Adrenal gland (tissue), 9 donors: ENCODE measurements at regions not wholly inside any gene's neighbourhood (a gene's known extent, or its start where the extent isn't known, plus 50 kb on each side); places are given as distances from the start of the nearest gene placed in this dataset.

Source experiments
- DNase-seq, 7 donors: peaks; one replicate each; pipeline ENCODE4 v3.0.0-alpha.2; 2019 to 2020
- H3K27ac ChIP-seq, 5 donors: fragments of 200-600 bp; sonication (generic) in 4 of 5; 1 replicate in 3 of 5; 2 replicates in 2 of 5; pipeline versions ENCODE4 v1.5.1 to v1.8.0; 2016 to 2020; ENCODE audit warnings: mild to moderate bottlenecking in 1 of 5
- H3K27me3 ChIP-seq: fragments of 200-600 bp; 2 replicates; pipeline ENCODE4 v1.8.0; 2021
- H3K36me3 ChIP-seq, 2 donors: fragments of 200-600 bp; replicated peaks in 1 of 2; 1 replicate in 1 of 2; 2 replicates in 1 of 2; pipeline versions ENCODE4 v1.5.1 to v1.8.0; 2018 to 2022
- H3K4me1 ChIP-seq, 2 donors: fragments of 200-600 bp; replicated peaks in 1 of 2; 1 replicate in 1 of 2; 2 replicates in 1 of 2; pipeline versions ENCODE4 v1.5.1 to v1.8.0; 2018 to 2021
- H3K4me3 ChIP-seq, 4 donors: fragments of 200-600 bp; sonication (generic) in 3 of 4; one replicate each; pipeline ENCODE4 v1.5.1; 2016 to 2018
- H3K9me3 ChIP-seq, 3 donors: fragments of 200-600 bp; sonication (generic) in 1 of 3; replicated peaks in 1 of 3; 1 replicate in 2 of 3; 2 replicates in 1 of 3; pipeline versions ENCODE4 v1.5.1 to v1.8.0; 2016 to 2021
- CTCF ChIP-seq, 6 experiments: fragments of 450-650 bp in 4 of 6; fragments of 200-600 bp in 2 of 6; sonication (generic) in 1 of 6; IDR thresholded peaks; 1 replicate in 5 of 6; 2 replicates in 1 of 6; pipeline versions ENCODE4 v1.5.1 to v1.8.0; 2016 to 2021; ENCODE audit warnings: antibody characterized with exemption in 6 of 6, mild to moderate bottlenecking in 2 of 6, moderate library complexity in 1 of 6
- POLR2A ChIP-seq, 2 donors: fragments of 450-650 bp; IDR thresholded peaks; one replicate each; pipeline ENCODE4 v1.6.1; 2017; ENCODE audit warnings: antibody characterized with exemption in 2 of 2, mild to moderate bottlenecking in 2 of 2, moderate library complexity in 1 of 2
- WGBS, 4 donors: extraction: QIAGEN DNeasy Blood & Tissue Kit in 2 of 4; methylation state at CpG; one replicate each; pipeline versions ENCODE4 v1.1.5 to v1.1.7; 2013 to 2017; 5-methylcytosine and 5-hydroxymethylcytosine counted together
- intact Hi-C, 2 donors: fragments of 100-400 bp; cut with DNase I; formaldehyde crosslinking; loops; one replicate each; pipeline versions ENCODE4 v1.14.1 to v1.15.0; 2022 to 2023
- donor health status: healthy with polysubstance abuse.
- donor health status: Bipolar disorder and iron deficiency.
- donor health status: DM: yes; HTN: yes; CAD: no.
- donor health status: DM: no; HTN: no; CAD: no.
- donor health status: DM: no; HTN: no; CAD: no.

DNA sequence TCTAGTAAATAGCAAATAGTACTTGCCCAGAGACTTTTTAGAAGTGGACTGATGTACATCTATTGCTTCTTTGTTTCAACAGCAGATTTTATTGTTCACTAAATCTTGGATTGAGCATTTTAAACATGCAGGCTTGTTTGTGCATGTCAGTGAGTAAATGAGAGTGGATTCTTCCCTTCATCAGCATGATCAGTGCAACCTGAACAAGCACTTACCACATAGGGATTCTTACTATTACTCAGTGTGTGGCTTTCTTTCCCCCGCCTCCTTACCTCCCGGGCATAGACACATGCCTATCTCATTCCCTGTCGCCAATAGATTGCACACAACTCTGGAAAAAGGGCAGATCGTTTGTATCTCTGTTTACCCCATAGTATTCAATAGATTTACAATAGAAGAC is 197.5 kb downstream of the C11orf87 start:
- no peaks in the 10 kb centered on the region for H3K9me3 ChIP-seq
- 81 to 88% (median 85%) methylated on average over 4 of the region's 4 CpGs for WGBS, 4 donors
- no peak overlapping the region for H3K27ac ChIP-seq
- TF ChIP-seq CTCF (IDR thresholded peaks at IDR 0.05) (no peak), POLR2A (IDR thresholded peaks at IDR 0.05) (no peak)
- no peak for DNase-seq
- no peak overlapping the region for H3K4me3 ChIP-seq
- intact Hi-C loops: no loop called here
- H3K4me1 ChIP-seq: no peaks in the 10 kb centered on the region
- no peaks in the 10 kb centered on the region for H3K36me3 ChIP-seq
- H3K27me3 ChIP-seq: no peaks in the 10 kb centered on the region

DNA sequence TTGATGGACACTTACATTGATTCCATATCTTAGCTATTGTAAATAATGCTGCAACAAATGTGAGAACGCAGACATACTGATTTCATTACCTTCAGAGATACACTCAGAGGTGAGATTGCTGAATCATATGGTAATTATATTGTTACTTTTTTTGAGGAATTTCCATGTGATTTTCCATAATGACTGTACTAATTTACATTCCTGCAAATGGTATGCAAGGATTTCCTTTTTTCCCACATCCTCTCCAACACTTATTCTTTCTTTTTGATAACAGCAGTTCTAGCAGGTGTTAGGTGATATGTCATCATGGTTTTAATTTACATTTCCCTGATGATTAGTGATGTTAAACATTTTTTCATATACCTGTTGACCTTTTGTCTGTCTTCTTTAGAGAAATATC is 207.7 kb downstream of the C11orf87 start:
- H3K36me3 ChIP-seq: no peaks in the 10 kb centered on the region
- no peaks in the 10 kb centered on the region for H3K9me3 ChIP-seq
- no peaks in the 10 kb centered on the region for H3K27me3 ChIP-seq
- no peak for TF ChIP-seq CTCF (IDR thresholded peaks at IDR 0.05)
- no peak for TF ChIP-seq POLR2A (IDR thresholded peaks at IDR 0.05)
- 85 to 95% (median 90%) methylated on average over 1 of the region's 1 CpG for WGBS, 4 donors
- intact Hi-C loops: no loop called here
- H3K4me3 ChIP-seq: no peak overlapping the region
- DNase-seq: no peak
- H3K27ac ChIP-seq: no peak overlapping the region
- no peaks in the 10 kb centered on the region for H3K4me1 ChIP-seq

GRCh38 chr11:109641549-109641948 is 219.6 kb downstream of the C11orf87 start:
- no peak overlapping the region for H3K4me3 ChIP-seq
- no peaks in the 10 kb centered on the region for H3K9me3 ChIP-seq
- no peak for DNase-seq
- TF ChIP-seq CTCF (IDR thresholded peaks at IDR 0.05) (no peak), POLR2A (IDR thresholded peaks at IDR 0.05) (no peak)
- WGBS, 4 donors: 14 to 22% (median 18%) methylated on average over 9 of the region's 9 CpGs
- H3K27me3 ChIP-seq: no peaks in the 10 kb centered on the region
- no peaks in the 10 kb centered on the region for H3K36me3 ChIP-seq
- no peaks in the 10 kb centered on the region for H3K4me1 ChIP-seq
- no peak overlapping the region for H3K27ac ChIP-seq
- intact Hi-C loops: no loop called here

DNA sequence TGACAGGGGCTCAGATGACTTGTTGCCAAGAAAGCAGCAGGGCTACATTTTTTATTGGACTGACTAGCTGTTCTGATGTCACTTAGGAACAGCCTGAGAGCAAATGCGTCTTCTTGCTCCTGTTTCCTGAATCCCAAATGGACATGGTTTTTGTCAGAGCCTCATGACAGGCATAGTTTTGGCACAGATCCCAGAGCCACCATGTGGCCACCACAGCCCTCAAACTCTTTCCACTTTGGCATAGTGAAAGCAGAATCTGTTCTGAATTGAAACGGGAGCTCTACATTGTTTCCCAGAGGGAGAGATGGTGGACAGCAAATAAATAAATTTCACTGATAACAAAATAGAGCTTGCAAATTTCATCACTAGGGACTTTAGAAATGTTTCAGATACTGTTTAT is 222.2 kb downstream of the C11orf87 start:
- Histone ChIP-seq H3K36me3 (no peaks in the 10 kb centered on the region), H3K27me3 (no peaks in the 10 kb centered on the region), H3K4me3 (no peak overlapping the region), H3K4me1 (no peaks in the 10 kb centered on the region), H3K9me3 (no peaks in the 10 kb centered on the region), H3K27ac (no peak overlapping the region)
- peak in 6 of 7 donors; percentile 15 to 90 (median 22) for DNase-seq
- intact Hi-C loops: no loop called here
- WGBS, 4 donors: 12 to 39% (median 29%) methylated on average over 2 of the region's 2 CpGs
- no peak for TF ChIP-seq CTCF (IDR thresholded peaks at IDR 0.05)
- TF ChIP-seq POLR2A (IDR thresholded peaks at IDR 0.05): no peak
